ENCODE measurements at regions not wholly inside any gene's neighbourhood (a gene's known extent, or its start where the extent isn't known, plus 50 kb on each side); places are given as distances from the start of the nearest gene placed in this dataset.

DNA sequence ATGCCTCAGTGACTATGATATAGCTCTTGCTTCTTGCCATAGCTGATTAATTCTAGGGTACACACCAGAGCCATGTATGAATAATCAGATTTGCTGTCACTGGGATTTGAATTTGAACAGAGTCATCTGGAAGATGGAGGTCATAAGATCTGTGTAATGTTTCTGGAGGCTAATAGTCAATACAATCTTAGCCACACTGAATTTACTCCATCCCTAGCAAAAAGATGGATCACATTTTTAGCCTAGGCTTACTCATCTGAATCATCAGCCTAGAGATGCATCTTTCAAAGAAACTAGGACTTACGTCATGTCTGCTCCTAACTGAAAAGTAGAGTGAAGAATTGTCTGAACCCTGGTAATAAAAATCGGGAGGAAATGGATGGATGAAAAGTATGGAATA lies 142.3 kb upstream of the ZNF804B start:
- Histone ChIP-seq H3K27ac (no peak overlapping the region), H3K4me3 (no peak overlapping the region), H3K4me1 (ENCODE audit: insufficient read depth) (no peaks in the 10 kb centered on the region), H3K9me3 (no peaks in the 10 kb centered on the region), H3K36me3 (no peaks in the 10 kb centered on the region), H3K27me3 (no peaks in the 10 kb centered on the region)
- WGBS, 3 donors, result 88 to 94% (median 89%) methylated on average over 2 of the region's 2 CpGs
- TF ChIP-seq EP300 (IDR thresholded peaks at IDR 0.05), result no peak
- TF ChIP-seq, protein P1, sequence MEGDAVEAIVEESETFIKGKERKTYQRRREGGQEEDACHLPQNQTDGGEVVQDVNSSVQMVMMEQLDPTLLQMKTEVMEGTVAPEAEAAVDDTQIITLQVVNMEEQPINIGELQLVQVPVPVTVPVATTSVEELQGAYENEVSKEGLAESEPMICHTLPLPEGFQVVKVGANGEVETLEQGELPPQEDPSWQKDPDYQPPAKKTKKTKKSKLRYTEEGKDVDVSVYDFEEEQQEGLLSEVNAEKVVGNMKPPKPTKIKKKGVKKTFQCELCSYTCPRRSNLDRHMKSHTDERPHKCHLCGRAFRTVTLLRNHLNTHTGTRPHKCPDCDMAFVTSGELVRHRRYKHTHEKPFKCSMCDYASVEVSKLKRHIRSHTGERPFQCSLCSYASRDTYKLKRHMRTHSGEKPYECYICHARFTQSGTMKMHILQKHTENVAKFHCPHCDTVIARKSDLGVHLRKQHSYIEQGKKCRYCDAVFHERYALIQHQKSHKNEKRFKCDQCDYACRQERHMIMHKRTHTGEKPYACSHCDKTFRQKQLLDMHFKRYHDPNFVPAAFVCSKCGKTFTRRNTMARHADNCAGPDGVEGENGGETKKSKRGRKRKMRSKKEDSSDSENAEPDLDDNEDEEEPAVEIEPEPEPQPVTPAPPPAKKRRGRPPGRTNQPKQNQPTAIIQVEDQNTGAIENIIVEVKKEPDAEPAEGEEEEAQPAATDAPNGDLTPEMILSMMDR (IDR thresholded peaks at IDR 0.05), result no peak
- no peak for TF ChIP-seq POLR2A (IDR thresholded peaks at IDR 0.05)
- no peak for DNase-seq
- intact Hi-C loops (cut with DNase I), result no loop called here

DNA sequence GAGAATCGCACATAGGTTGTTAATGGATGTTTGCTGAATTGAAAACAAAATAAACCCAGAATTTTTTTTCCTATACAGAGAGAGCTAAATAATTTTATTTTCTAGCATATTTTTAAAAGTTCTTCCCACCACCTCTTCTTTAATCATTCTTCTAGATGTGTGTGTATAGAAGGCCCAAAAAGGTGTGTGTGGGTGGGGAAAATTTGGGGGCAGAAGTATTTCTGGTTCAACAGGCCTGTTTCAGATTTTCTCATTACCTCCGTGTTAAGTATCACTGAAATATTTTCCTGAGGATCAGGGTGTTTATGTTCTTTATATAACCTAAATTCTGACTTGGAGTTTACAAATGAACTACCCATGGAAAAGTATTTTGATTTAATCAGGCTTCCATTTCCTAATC lies 144.2 kb upstream of the ZNF804B start:
- Histone ChIP-seq H3K27ac (no peak overlapping the region), H3K4me1 (ENCODE audit: insufficient read depth) (no peaks in the 10 kb centered on the region), H3K9me3 (no peaks in the 10 kb centered on the region), H3K36me3 (no peaks in the 10 kb centered on the region), H3K27me3 (no peaks in the 10 kb centered on the region), H3K4me3 (no peak overlapping the region)
- no peak for DNase-seq
- intact Hi-C loops (cut with DNase I), result no loop called here
- WGBS, 3 donors, result 84 to 89% (median 86%) methylated on average over 2 of the region's 2 CpGs
- TF ChIP-seq EP300 (IDR thresholded peaks at IDR 0.05) (no peak), POLR2A (IDR thresholded peaks at IDR 0.05) (no peak)
- TF ChIP-seq, protein P1 (IDR thresholded peaks at IDR 0.05), result no peak

GRCh38 chr7:88614736-88615135 lies 144.8 kb upstream of the ZNF804B start:
- no peak for DNase-seq
- no peaks in the 10 kb centered on the region for H3K4me1 ChIP-seq (ENCODE audit: insufficient read depth)
- H3K27me3 ChIP-seq, result no peaks in the 10 kb centered on the region
- 77 to 85% (median 84%) methylated on average over 3 of the region's 3 CpGs for WGBS, 3 donors
- no peaks in the 10 kb centered on the region for H3K9me3 ChIP-seq
- H3K36me3 ChIP-seq, result no peaks in the 10 kb centered on the region
- intact Hi-C loops (cut with DNase I), result no loop called here
- H3K4me3 ChIP-seq, result no peak overlapping the region
- no peak overlapping the region for H3K27ac ChIP-seq
- no peak for TF ChIP-seq POLR2A (IDR thresholded peaks at IDR 0.05)
- no peak for TF ChIP-seq EP300 (IDR thresholded peaks at IDR 0.05)
- TF ChIP-seq, protein P1 (IDR thresholded peaks at IDR 0.05), result no peak

DNA sequence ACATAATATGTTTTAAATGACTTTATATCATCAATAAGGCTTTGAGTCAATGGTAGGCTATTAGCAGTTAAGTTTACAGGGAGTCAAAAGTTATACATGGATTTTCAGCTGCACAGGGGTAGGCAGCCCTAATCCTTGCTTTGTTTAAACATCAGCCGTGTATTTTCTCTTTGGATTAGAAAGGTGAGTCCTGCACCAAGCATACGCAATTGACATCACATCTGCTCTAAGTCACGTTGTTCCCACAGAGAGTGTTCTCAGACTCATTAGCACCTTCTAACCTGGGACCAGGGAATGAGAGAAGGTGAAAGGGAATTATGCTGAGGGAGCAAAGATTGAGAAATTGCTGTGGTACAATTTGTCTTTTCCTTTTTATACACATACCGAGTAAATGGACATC lies 148.6 kb upstream of the ZNF804B start:
- intact Hi-C loops (cut with DNase I), result no loop called here
- DNase-seq, result no peak
- no peaks in the 10 kb centered on the region for H3K9me3 ChIP-seq
- H3K4me1 ChIP-seq (ENCODE audit: insufficient read depth), result no peaks in the 10 kb centered on the region
- 86 to 92% (median 87%) methylated on average over 4 of the region's 4 CpGs for WGBS, 3 donors
- no peak for TF ChIP-seq POLR2A (IDR thresholded peaks at IDR 0.05)
- no peak for TF ChIP-seq EP300 (IDR thresholded peaks at IDR 0.05)
- TF ChIP-seq, protein P1 (IDR thresholded peaks at IDR 0.05), result no peak
- H3K4me3 ChIP-seq, result no peak overlapping the region
- H3K27me3 ChIP-seq, result no peaks in the 10 kb centered on the region
- no peaks in the 10 kb centered on the region for H3K36me3 ChIP-seq
- H3K27ac ChIP-seq, result no peak overlapping the region

DNA sequence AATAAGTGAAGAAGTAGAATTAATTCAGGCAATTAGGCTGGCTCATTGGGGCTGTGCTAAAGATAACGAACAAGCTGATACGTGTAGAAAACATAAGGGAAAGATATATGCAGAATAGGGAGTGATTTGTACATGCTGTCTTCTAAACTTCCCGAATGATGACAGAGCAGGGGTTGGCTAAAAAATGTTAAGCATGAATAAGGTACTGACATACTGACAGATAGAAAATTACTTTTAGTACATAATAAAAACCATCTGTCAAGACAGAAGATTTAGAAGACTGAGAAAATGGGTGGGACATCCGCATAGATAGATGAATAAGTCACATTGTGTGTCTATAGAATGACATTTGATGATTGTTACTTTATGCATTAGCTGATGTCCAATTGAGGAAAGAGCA lies 158.8 kb upstream of the ZNF804B start:
- no peaks in the 10 kb centered on the region for H3K4me1 ChIP-seq (ENCODE audit: insufficient read depth)
- no peaks in the 10 kb centered on the region for H3K9me3 ChIP-seq
- no peak for DNase-seq
- no peak overlapping the region for H3K4me3 ChIP-seq
- no peak overlapping the region for H3K27ac ChIP-seq
- no peaks in the 10 kb centered on the region for H3K27me3 ChIP-seq
- H3K36me3 ChIP-seq, result no peaks in the 10 kb centered on the region
- intact Hi-C loops (cut with DNase I), result no loop called here
- 46 to 50% (median 48%) methylated on average over 4 of the region's 4 CpGs for WGBS, 3 donors
- TF ChIP-seq, protein P1 (IDR thresholded peaks at IDR 0.05), result no peak
- TF ChIP-seq POLR2A (IDR thresholded peaks at IDR 0.05), result no peak
- no peak for TF ChIP-seq EP300 (IDR thresholded peaks at IDR 0.05)

Measured in ovary (tissue), 7 donors.